GM12801 (cell line): ENCODE measurements at regions not wholly inside any gene's neighbourhood (a gene's known extent, or its start where the extent isn't known, plus 50 kb on each side); places are given as distances from the start of the nearest gene placed in this dataset.

Experiments used
- TF ChIP-seq, protein P1 (sequence below): IDR thresholded peaks from one replicate; pipeline ENCODE4 v1.5.1; 2011; ENCODE audit warnings: control low read depth; ENCODE audit not compliant: insufficient read length; ENCODE audit errors: extremely low read depth

DNA sequence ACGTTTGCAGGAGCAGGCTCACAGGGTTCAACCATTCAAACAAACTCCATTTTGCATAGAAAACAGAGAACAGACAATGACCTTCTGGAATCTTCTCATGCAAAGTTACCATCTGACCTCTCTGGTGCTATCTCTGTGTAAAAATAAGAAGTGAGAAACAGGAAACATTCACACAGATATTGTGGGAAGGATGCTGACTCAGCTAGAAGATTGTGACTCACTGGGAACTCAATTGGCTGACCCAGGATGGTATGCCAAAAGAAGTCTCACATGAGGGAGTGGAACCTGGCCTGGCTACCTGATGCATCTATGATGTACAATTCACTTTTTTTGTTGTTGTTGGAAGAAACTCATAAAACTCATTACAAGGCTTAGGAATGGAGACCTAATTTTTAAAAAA lies 61.1 kb upstream of the TBX18 start:
- TF ChIP-seq, protein P1, sequence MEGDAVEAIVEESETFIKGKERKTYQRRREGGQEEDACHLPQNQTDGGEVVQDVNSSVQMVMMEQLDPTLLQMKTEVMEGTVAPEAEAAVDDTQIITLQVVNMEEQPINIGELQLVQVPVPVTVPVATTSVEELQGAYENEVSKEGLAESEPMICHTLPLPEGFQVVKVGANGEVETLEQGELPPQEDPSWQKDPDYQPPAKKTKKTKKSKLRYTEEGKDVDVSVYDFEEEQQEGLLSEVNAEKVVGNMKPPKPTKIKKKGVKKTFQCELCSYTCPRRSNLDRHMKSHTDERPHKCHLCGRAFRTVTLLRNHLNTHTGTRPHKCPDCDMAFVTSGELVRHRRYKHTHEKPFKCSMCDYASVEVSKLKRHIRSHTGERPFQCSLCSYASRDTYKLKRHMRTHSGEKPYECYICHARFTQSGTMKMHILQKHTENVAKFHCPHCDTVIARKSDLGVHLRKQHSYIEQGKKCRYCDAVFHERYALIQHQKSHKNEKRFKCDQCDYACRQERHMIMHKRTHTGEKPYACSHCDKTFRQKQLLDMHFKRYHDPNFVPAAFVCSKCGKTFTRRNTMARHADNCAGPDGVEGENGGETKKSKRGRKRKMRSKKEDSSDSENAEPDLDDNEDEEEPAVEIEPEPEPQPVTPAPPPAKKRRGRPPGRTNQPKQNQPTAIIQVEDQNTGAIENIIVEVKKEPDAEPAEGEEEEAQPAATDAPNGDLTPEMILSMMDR = no peak

DNA sequence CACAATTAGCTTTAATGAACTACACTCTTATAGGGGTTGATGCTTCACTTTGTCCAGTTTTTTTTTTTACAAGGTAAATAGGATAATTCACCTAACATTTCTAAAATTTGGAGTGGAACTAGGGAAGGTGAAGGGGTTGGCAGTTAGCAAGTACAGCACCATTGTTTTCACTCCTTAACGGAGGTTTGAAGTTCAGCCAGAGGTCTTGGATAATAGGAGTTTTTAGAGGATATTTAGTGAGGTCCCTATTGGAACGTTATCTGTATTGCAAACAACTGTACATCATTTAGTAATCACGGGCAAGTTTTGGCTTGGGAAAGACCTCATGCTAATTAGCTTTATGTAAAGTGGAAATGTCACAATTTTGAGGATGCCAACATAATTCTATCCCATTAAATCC lies 52.3 kb upstream of the TBX18 start:
- TF ChIP-seq, protein P1 = no peak

DNA sequence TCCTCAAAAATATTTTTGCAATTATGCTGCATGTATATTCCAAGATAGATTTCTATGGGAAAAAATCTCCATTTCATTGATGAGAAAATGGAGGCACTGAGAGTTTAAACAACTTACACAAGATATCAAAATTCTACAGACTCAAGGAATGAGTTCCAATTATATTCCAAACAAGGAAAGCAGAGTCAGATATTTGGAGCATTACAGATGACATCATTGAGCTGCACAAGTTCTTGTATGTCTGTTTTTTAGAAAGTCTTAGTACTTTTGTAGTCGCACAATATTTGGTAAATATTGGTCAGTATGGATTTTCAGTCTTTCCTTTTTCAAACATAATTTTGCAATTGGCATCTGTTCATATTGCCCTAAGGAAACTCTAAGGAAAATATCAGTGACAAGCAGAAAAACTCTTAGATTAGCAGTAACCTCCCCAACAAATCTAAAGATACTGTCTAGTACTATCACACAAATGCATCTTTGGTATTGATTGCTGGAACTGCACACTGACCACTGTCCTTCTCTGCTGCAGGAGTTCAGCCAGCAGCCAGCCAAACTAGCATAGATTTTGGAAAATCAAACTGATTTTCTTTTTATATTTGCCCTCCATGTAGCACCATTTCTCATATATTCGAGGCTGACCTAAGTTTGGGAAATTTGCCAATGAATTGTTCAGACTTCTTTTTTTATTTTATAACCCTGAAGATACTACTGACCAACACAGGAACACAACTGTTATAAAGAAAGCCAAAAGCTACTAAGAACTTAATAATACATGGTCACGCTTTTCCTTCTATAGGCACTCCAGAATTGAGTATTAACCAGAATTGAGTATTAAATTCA lies 51.7 kb upstream of the TBX18 start:
- TF ChIP-seq, protein P1 = no peak
